ENCODE measurements at regions not wholly inside any gene's neighbourhood (a gene's known extent, or its start where the extent isn't known, plus 50 kb on each side); places are given as distances from the start of the nearest gene placed in this dataset.

DNA sequence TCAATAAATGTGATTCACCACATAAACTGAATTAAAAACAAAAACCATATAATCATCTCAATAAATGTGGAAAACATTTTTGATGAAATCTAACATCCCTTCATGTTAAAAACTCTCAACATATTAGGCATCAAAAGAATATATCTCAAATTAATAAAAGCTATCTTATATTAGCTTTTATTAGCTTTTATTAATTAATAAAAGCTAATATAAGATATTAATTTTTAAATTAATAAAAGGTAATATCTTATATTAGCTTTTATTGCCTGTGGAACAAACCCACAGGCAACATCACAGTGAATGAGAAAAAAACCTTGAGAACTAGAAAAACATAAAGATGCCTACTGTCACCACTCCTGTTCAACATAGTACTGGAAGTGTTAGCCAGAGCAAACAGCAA, 338.9 kb upstream of the GRIA1 start:
- no peak for TF ChIP-seq CTCF (IDR thresholded peaks at IDR 0.05)
- Mint-ChIP-seq H3K27ac (ENCODE audit: unreplicated experiment) (no peak overlapping the region), H3K36me3 (ENCODE audit: unreplicated experiment) (no peaks in the 10 kb centered on the region), H3K27me3 (ENCODE audit: unreplicated experiment) (peaks cover 37% of the 10 kb centered on the region), H3K4me1 (ENCODE audit: unreplicated experiment) (no peaks in the 10 kb centered on the region), H3K4me3 (ENCODE audit: unreplicated experiment) (no peak overlapping the region), H3K9me3 (ENCODE audit: unreplicated experiment) (no peaks in the 10 kb centered on the region)
- DNase-seq (ENCODE audit: extremely low spot score, unreplicated experiment) = no peak

GRCh38 chr5:153153086-153153485, 337.4 kb upstream of the GRIA1 start:
- DNase-seq (ENCODE audit: extremely low spot score, unreplicated experiment) = no peak
- H3K4me3 Mint-ChIP-seq (ENCODE audit: unreplicated experiment) = no peak overlapping the region
- H3K9me3 Mint-ChIP-seq (ENCODE audit: unreplicated experiment) = no peaks in the 10 kb centered on the region
- no peaks in the 10 kb centered on the region for H3K36me3 Mint-ChIP-seq (ENCODE audit: unreplicated experiment)
- H3K27ac Mint-ChIP-seq (ENCODE audit: unreplicated experiment) = no peak overlapping the region
- H3K4me1 Mint-ChIP-seq (ENCODE audit: unreplicated experiment) = no peaks in the 10 kb centered on the region
- H3K27me3 Mint-ChIP-seq (ENCODE audit: unreplicated experiment) = peaks cover 30% of the 10 kb centered on the region
- TF ChIP-seq CTCF (IDR thresholded peaks at IDR 0.05) = no peak

GRCh38 chr5:153157156-153157555, 333.3 kb upstream of the GRIA1 start:
- H3K36me3 Mint-ChIP-seq (ENCODE audit: unreplicated experiment) = no peaks in the 10 kb centered on the region
- H3K4me1 Mint-ChIP-seq (ENCODE audit: unreplicated experiment) = peaks cover 15% of the 10 kb centered on the region
- no peaks in the 10 kb centered on the region for H3K9me3 Mint-ChIP-seq (ENCODE audit: unreplicated experiment)
- H3K27ac Mint-ChIP-seq (ENCODE audit: unreplicated experiment) = no peak overlapping the region
- DNase-seq (ENCODE audit: extremely low spot score, unreplicated experiment) = no peak
- no peak for TF ChIP-seq CTCF (IDR thresholded peaks at IDR 0.05)
- peaks cover 3% of the 10 kb centered on the region for H3K27me3 Mint-ChIP-seq (ENCODE audit: unreplicated experiment)
- H3K4me3 Mint-ChIP-seq (ENCODE audit: unreplicated experiment) = no peak overlapping the region

DNA sequence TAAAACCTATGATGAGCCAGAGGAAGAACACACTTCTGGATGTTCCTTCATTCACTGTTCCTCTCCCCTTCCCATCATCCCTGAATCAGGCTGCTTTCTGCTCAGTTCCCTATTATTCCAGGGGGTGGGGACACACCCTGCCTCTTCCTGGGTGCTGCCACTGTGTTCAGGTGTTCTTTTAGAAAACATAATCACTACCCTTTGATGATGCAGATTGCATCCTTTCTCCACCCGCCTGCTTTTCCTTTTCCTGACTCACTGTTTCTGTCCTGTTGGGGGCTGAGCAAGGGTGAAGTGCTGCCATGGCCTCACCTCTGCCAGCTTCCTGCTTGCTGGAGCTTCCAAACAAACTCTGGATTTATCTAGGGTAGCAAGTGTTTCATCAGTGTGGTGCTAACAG, 331.9 kb upstream of the GRIA1 start:
- no peaks in the 10 kb centered on the region for H3K36me3 Mint-ChIP-seq (ENCODE audit: unreplicated experiment)
- no peak for DNase-seq (ENCODE audit: extremely low spot score, unreplicated experiment)
- no peak for TF ChIP-seq CTCF (IDR thresholded peaks at IDR 0.05)
- H3K4me1 Mint-ChIP-seq (ENCODE audit: unreplicated experiment) = peaks cover 15% of the 10 kb centered on the region
- H3K27ac Mint-ChIP-seq (ENCODE audit: unreplicated experiment) = no peak overlapping the region
- no peak overlapping the region for H3K4me3 Mint-ChIP-seq (ENCODE audit: unreplicated experiment)
- H3K27me3 Mint-ChIP-seq (ENCODE audit: unreplicated experiment) = peaks cover 3% of the 10 kb centered on the region
- H3K9me3 Mint-ChIP-seq (ENCODE audit: unreplicated experiment) = no peaks in the 10 kb centered on the region

- no peak for DNase-seq (ENCODE audit: extremely low spot score, unreplicated experiment)
- H3K4me3 Mint-ChIP-seq (ENCODE audit: unreplicated experiment) = no peak overlapping the region
- H3K36me3 Mint-ChIP-seq (ENCODE audit: unreplicated experiment) = no peaks in the 10 kb centered on the region
- H3K27ac Mint-ChIP-seq (ENCODE audit: unreplicated experiment) = no peak overlapping the region
- TF ChIP-seq CTCF (IDR thresholded peaks at IDR 0.05) = no peak
- H3K9me3 Mint-ChIP-seq (ENCODE audit: unreplicated experiment) = no peaks in the 10 kb centered on the region
- peaks cover 15% of the 10 kb centered on the region for H3K4me1 Mint-ChIP-seq (ENCODE audit: unreplicated experiment)
- peaks cover 7% of the 10 kb centered on the region for H3K27me3 Mint-ChIP-seq (ENCODE audit: unreplicated experiment)
Measured at GRCh38 chr5:153159616-153160015, 330.9 kb upstream of the GRIA1 start.

Data from osteocyte (in vitro differentiated cells).